GM19467 (cell line): ENCODE measurements at regions not wholly inside any gene's neighbourhood (a gene's known extent, or its start where the extent isn't known, plus 50 kb on each side); places are given as distances from the start of the nearest gene placed in this dataset.
"Not testable (repeated sequence)": the region's sequence is repeated elsewhere in the genome, so short reads cannot be mapped to it uniquely, and the experiment has no call there.

Source experiments
- ATAC-seq: cut with Tn5 transposase; IDR thresholded peaks from one replicate; pipeline ENCODE4 v1.9.1; 2021; ENCODE audit warnings: mild to moderate bottlenecking, moderate library complexity; ENCODE audit not compliant: unreplicated experiment

DNA sequence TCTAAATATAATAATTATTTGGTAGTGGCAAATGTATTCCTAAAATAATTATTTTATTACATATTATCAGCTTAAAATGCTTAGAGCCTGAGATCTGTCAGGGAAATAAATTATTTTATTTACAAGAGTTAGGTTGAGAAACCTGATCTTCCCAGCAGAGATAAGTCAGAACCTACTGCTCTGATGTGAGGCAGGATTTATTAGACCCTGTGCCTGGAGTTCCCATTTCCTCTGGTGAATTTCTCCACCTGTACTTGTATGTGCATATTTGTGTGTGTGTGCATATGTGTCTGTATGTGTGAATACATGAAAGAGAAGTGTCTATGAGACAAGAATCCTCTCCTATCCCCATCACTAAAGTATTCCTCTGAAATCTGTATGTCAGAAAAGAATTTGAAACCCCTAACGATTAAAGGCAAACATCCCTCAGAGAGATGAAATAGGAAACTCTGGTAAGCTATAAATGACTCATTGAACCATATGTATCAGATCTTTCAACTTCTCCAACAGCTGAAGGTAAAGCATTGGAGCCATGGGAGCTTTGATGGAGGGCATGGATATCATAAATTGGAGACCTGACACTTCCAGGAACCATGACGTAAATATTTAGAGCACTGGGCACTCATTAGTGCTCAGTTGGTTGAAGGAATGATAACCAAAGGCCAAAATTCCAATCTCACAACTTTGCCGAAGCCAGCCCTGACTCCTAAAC, 190.9 kb downstream of the XPNPEP1 start:
- no peak for ATAC-seq

DNA sequence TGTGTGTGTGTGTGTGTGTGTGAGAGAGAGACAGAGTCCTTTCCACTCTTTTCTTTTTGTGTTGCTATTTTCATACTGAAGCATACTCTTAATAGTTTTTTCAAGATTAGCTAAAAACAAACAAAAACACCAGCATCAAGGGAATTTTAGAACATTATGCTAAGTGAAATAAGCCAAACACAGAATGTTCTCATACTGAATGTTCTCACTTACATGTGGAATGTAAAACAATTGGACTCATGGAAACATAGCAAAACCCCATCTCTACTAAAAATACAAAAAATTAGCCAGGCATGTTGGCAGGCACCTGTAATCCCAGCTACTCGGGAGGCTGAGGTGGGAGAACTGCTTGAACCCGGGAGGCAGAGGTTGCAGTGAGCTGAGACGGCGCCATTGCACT, 193.4 kb downstream of the XPNPEP1 start:
- not testable (repeated sequence) for ATAC-seq

DNA sequence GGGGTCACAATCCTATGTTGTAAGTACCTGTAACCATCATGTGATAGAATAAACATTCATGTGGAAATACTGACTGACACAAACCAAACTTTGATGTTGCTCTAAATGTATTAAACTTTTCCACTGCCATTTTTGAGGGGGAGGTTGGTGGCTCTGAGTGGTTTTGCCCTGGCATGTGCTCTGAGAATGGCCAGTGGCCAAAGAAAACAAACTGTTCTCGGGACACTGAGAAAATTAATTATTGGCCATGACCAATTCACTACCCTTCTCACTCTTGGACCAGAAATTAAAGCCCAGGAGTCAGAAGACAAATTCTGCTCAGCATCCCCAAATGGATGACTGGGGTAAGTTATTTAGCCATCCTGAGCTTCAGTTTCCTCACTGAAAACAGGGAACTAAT, 195.9 kb downstream of the XPNPEP1 start:
- no peak for ATAC-seq

DNA sequence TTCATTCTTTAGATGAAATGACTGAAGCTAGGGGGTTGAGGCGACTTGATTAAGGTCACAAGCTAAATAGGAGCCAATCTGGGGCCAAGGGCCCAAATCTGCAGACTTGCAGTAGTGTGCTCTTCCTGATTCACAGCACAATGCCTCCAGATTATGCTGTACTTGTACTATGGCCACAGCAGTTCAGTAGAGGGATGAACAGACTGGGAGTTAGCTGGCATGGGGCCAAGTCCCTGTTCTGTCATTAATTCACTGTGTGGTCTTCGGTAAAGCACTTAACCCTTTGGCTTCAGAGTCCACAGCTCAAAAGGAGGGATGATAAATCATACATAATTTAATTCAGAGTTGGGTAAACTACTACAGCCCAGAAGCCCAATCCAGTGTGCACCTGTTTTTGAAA, 196.8 kb downstream of the XPNPEP1 start:
- ATAC-seq, result no peak

DNA sequence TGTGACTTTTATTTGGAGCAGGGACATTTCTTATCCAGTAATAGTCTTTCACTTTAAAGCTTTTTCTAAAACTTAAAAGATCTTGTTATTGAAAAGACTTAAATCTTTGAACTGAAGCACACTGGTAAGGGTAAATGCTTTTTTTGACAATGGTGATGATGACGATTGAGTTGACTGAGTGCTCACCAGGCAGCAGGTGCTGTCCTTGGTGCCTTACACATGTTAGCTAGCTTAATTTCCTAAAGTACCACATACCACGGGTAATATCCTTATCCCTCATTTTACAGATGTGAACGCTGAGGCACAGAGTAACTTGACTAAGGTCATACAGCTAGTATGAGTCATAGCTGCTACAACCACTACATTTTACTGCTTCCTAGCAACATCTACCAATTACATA, 200.0 kb downstream of the XPNPEP1 start:
- no peak for ATAC-seq

DNA sequence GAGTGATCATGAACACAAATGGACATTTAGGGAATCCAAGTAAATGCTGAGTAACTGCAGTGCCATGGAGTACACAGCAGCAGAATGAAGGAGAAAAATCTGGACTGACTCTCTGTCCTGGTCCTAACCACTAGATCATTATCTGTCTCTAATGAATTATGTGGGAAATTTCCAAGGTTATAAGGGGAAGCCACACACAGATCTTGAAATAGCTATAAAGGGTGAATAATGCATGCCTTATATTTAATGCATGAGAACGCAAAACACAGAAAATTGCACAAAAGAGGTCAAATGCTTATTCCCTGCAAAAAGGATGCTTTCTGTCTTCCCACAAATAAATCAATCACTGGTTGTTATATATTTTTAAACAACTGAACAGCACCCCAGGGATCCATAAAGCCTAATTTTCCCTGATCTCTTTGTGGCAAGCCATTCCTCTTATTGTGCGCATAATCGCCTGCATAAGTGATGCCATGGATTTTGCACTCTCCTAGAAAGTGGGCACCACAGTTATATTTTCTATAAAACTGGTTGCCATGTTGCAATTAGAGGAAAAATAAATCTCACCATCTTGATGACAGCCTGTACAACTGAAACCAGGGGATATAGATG, 201.8 kb downstream of the XPNPEP1 start:
- no peak for ATAC-seq

DNA sequence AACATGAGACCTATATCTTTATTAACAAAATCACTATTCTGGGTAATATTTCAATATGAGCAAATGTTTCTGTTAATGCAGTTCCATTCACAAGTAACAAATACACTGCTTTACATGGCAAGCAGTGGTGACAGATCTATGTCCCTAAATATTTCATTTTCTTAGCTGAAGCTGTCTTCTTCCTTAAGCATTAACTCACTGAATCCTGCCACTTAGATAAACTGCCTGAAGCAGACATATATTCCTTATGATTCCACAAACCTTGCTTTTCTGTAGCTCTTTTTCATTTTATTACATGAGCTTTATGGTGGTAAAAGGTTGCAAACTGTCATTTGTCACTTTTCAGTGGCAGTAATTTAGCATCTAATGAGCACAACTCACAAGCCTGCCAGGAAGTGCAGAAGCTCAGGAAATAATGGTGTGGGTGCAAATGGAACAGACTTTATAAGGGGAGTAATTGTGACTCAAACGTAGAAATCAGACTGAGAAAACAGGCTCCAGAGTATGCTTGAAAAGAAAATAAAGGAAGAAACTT, 217.2 kb downstream of the XPNPEP1 start:
- ATAC-seq, result no peak

DNA sequence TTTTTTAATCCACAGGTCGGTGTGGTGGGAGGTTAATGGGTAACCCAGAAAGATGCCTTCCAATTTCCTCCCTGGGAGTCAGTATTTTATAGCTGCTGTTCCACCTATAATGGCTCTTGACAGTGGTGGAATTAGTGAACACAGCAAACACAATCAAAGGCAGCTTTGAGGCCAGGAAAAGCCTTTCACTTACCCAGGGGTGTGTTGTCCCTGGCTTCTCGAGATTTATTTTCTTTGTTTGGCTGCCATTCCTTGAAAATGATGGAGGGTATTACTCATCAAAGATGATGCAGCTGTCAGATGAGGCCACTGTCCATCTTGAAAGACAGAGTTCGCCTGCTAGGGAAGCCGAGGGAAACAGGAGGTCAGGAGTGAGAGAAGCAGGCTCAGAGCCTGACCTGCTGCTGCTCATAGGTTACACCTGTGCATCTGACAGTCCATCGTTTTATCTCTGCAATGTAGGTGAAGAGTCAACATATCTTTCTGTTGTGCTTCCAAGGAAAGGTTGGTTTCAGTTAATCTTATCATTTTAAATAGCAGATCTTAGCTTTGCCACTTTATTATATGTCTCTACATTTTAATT, 221.6 kb downstream of the XPNPEP1 start:
- no peak for ATAC-seq

DNA sequence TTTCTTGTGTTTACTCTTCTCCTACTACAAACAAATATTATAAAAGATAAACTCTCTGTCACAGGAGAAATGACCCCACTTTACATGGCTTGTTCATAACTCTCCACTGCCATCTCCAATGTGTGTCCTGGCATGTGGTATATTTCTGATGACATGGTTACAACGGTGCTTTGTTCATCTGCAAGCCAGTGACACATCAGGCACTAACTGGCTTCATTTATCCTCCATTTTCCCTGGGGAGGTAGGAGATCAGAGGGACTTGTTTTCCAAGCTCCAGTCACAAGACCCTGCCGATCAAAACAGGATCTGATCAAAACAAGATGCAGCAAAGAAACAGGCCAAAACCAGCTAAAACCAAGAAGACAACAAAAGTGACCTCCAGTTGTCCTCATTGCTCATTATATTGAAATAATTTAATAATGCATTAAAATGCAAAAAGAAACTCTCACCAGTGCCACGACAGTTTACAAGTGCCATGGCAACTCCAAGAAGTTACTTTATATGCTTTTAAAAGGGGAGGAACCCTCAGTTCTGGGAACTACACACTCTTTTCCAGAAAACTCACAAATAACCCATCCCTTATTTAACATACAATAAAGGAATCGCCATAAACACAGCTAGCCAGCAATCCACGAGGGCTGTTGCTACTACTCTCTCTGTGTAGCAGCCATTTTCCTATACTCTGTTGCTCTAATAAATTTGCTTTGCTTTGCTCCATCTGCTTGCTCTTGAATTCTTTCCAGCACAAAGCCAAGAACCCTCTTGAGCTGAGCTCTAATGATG, 224.2 kb downstream of the XPNPEP1 start:
- no peak for ATAC-seq

DNA sequence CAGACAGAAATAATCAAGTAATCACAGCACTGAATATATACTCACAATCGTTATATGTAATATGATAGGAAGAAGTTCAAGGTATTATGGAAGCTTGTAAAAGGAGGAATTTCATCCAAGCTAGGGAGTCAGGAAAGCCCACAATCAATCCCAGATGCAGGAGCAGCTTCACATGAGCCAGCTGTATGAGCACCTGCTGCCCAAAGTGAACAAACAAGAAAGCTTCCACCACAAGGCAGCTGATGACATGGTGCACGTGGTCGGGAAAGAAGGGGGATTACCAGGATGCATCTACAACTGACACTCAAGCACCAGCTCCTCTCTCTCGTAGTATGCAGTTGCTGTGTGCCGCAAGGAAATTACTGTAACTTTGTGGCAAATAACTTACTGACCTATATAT, 225.2 kb downstream of the XPNPEP1 start:
- no peak for ATAC-seq

DNA sequence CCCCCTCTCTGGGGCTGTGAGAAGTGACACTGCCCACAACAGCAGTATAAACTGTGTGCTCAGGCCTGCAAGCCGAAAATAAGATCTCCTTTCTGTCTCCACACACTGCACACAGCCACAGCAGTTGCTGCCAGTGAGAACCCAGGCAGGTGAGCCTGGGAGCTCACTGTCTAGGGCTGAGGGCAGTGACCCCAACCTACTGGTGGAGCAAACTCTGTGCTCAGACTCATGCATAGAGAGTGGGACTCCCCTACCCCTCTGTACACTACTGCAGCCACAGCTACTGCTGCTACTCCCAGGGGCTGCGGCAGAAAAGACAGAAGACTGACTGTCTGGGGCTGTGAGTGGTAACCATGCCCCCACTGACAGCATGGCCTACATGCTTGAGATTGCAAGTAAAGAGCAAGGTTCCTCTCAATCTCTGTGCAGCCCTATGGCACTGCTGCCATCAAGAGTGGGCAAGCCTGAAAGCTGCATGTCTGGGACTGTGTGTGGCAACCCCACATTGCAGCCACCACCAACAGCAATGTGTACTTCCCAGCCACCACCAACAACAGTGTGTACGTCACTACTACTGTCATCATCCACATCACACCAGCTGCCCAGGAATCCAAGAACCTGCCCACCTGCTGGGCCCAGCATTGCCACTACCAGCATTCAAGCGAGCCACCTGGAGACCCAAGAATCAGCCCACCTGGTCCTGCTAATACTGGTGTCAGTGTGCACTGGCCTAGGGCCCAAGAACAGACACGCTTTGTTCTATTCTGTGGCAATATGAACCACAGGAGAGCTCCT, 226.1 kb downstream of the XPNPEP1 start:
- ATAC-seq, result no peak

DNA sequence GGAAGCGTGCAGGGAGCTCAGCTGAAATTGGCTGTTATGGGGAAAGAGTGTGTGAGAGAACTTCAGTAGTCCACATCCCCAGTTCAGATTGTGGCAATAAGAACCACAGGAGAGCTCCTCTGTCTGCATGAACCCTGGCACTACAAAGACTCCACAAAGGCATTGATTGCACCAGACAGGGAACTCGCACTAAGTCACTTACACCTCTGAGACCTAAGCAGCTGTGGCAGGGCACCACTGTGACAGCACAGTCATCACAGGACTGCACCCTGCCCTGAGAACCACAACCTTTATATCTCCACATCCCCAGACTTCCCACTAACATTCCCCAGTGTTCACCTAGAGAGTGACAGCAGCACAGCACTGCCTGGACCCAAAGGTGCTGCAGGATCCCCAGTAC, 226.8 kb downstream of the XPNPEP1 start:
- ATAC-seq, result no peak

DNA sequence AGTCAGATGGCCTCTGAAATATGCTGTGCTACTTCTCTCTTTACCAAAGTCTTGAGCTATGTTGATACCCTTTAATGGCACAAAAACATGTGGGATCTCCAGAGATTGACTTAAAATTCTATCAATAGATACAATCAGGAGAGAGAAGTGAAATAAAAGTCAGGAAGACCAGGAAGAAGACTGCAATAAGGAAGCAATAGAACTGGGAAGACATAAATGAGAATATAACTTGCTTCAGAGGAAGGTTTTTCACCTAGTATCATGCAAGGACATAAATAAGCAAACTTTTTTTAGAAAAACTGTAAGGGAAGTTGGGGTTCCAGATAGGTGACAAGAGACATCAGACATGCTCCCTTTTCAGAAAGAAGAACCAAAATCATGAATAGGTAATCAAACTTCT, 227.3 kb downstream of the XPNPEP1 start:
- no peak for ATAC-seq

DNA sequence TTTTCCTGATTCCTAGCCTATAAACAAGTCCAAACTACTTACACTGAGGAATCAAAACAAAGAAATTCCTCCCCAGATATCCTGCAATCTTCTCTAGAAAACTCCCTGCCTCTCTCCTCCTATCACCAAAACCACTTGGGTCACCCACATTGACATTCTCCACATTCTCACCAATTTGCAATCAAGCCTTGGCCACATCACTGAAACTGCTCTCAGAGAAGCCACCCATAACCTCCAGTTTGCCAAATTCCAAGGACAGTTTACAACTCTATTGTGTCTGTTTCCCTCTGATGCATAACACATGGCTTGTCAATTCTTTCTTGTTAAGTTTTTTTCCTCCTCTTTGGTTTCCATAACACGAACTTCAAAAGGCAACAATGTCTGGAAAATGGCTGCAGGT, 233.5 kb downstream of the XPNPEP1 start:
- ATAC-seq, result no peak

DNA sequence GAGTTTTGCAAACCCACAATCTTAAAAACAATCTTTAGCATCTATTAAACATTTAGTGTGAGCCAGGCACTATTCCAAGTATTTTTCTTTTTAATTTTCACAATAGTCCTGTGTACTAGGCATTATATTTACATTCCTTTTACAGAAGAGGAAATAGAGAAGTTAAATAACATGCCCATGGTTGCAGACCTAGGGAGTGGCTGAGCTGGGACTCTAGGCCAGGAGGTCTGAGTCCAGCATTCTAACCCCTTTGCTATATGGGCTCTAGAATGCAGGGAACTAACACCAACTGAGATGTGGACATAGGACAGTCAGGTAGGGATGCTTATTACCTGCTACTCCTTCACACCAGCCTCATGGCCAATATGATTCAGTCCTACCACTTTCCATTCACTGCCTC, 243.8 kb downstream of the XPNPEP1 start:
- no peak for ATAC-seq

DNA sequence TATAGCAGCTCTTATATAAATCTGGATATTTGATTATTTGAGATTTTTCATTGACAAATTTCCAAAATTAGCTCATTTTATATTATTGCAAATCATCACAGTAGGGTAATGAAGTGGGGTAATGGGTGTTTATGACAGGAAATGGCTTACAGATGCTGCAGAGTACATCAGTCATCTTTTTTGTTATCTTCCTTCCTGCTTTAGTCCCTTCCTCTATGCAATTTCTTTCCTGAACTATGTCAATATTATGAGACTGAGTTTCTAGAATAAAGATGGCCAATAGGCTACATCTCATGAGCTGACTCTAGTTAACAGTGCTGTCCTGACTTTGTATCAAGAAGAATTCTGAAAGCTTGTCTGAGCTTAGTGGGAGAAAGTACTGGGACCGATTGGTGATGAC, 244.5 kb downstream of the XPNPEP1 start:
- no peak for ATAC-seq

DNA sequence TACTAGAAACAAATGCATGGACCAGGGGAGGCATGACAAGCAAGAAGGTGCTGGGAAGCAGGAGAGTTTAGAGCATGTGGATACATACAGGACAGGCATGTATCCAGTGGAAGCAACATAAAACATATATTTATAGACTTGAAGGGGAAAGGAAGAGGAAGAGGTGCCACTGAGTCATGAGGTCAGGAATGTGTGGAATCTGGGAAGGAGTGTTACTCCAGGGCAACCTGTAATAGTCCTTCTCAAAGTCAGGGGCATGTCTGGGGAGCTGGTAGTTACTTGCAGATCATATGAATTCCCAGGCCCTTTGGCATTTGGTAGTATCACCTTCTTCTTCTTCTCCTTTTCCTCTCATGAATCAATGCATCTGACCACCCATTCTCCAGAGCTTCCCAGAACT, 246.6 kb downstream of the XPNPEP1 start:
- no peak for ATAC-seq

DNA sequence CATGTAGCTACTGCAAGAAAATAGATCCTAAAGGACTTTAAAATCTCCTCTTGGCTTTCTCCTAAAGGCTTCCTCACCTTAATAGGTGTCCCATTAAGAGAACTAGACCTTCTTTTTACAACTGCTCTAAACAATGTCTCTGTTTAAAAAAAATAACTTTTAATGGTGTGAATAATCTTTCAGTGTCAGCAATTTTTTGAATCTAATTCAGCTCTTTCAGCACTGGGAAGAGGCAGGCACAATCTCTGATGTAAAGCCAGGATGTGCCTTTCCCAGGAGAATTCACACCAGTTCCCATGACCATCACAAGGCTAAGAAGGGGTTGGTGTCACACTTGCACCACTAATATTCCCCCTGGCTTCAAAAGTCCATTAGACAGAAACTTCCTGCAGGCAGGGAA, 254.6 kb downstream of the XPNPEP1 start:
- ATAC-seq, result no peak

DNA sequence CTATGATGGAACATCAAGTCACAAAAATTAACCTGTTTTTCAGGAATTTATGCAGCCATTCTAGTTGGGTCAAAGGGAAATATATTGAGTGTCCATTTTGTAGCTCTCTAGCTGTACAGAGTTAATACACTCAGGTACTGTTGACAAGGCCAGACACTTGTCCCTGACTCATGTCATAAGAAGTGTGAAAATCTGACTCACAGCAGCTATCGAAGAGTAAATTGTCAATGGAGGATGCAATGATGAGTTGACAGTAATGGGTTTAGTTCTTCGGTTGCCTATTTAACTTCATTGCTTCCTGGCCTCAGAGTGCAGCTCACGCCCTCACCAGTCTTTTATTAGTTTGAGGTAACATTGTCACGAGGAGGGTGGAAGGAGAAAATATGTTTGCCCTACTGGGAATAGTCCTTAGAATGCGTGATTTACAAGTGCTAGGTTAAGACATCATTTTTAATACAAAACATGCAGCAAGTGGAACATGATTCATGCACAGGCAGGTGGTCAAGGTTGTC, 255.1 kb downstream of the XPNPEP1 start:
- ATAC-seq, result no peak

DNA sequence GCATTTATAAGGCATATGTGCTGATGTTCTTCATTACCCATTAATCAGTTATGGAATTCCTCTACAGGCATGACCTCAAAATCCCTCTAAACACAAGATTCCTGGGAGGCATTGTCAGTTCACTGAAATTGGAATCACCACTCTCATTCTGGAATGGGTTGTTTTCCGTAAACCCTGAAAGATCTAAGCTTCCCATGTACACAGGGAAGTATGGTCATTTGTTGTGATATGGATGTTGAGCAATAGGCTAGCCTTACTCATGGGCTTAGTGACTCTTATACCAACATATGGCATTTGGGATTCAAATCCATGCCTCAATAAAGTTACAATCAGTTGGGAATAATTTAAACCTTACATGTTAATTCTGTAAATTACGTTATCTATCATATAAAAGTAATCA, 258.0 kb downstream of the XPNPEP1 start:
- no peak for ATAC-seq

DNA sequence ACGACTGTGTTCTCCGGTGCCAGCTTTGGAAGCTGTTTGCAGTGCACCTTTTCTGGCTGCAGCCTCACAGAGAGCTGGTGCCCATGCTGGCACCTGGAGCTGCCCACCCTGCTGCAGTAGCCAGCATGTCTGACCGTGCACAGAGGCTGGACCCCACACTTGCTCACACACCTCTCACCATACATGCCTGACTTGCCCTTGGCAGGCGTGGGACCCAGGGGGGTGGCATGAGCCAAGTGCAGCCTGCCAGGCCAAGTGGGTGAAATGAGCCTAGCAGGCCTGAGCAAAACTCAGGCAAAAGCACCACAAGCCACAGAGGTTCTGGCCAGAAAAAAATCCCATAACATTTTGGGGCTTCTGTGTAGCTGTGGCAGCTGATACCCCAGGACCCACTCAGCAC, 258.8 kb downstream of the XPNPEP1 start:
- no peak for ATAC-seq
